ENCODE measurements at regions not wholly inside any gene's neighbourhood (a gene's known extent, or its start where the extent isn't known, plus 50 kb on each side); places are given as distances from the start of the nearest gene placed in this dataset.

GRCh38 chr4:165678936-165679325 is 194.1 kb upstream of the TLL1 start:
- Histone ChIP-seq H3K27me3 (ENCODE audit: control insufficient read depth, insufficient read depth, low read length) (no peaks in the 10 kb centered on the region), H3K4me2 (ENCODE audit: low read length) (no peak overlapping the region), H3K36me3 (ENCODE audit: insufficient read depth, low read length) (no peaks in the 10 kb centered on the region)

DNA sequence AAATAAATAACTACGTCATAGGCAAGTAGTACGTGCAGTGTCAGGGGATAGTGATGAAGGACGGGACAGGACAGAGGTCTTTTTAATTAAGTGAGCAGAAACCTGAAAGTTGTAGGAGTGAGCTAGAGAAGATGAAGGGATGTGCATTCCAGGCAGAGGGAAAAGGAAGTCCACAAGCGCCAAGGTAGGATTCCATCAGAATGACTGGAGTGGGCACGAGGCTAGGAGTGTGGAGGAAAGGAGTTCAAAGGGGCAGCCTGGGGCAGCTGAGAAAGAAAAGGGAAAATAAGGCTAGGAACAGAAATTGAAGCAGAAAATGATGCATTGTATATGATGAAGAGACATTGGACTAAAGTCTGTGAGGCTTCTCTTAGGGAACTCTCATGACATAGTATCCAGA is 192.2 kb upstream of the TLL1 start:
- Histone ChIP-seq H3K4me2 (ENCODE audit: low read length) (no peak overlapping the region), H3K9me3 (replicated peaks; ENCODE audit: low read length) (no peaks in the 10 kb centered on the region), H3K4me1 (ENCODE audit: control insufficient read depth, insufficient read depth, low read length) (peaks cover 33% of the 10 kb centered on the region), H3K9ac (ENCODE audit: low read depth, low read length) (no peak overlapping the region), H3K27me3 (ENCODE audit: control insufficient read depth, insufficient read depth, low read length) (no peaks in the 10 kb centered on the region), H3K4me3 (ENCODE audit: low read length) (no peak overlapping the region), H3K36me3 (ENCODE audit: insufficient read depth, low read length) (no peaks in the 10 kb centered on the region)

More at GRCh38 chr4:165678936-165679325, 194.1 kb upstream of the TLL1 start:
- Histone ChIP-seq H3K9ac (ENCODE audit: low read depth, low read length) (no peak overlapping the region), H3K4me3 (ENCODE audit: low read length) (no peak overlapping the region), H3K4me1 (ENCODE audit: control insufficient read depth, insufficient read depth, low read length) (peaks cover 23% of the 10 kb centered on the region), H3K9me3 (replicated peaks; ENCODE audit: low read length) (no peaks in the 10 kb centered on the region)

DNA sequence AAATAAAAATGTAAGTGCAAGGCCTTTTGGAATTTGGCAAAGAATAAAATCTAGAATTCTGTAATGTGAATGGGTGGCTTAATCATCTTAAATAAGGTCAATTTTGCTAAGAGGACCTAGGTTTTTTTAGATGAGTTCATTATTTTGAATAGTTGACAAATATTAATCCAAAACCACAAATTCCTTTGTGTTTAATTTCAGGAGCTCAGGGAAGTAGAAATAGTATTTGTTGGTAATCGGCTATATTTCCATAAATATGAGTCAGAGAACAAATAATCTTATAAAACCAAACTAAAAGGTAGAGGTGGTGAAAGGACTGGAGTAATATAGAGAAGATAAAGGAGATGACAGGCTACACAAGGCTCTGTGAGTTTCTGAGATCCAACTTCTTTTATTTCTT is 190.4 kb upstream of the TLL1 start:
- H3K9ac ChIP-seq (ENCODE audit: low read depth, low read length): no peak overlapping the region
- H3K4me3 ChIP-seq (ENCODE audit: low read length): no peak overlapping the region
- no peaks in the 10 kb centered on the region for H3K27me3 ChIP-seq (ENCODE audit: control insufficient read depth, insufficient read depth, low read length)
- H3K4me2 ChIP-seq (ENCODE audit: low read length): no peak overlapping the region
- H3K4me1 ChIP-seq (ENCODE audit: control insufficient read depth, insufficient read depth, low read length): peaks cover 39% of the 10 kb centered on the region
- H3K36me3 ChIP-seq (ENCODE audit: insufficient read depth, low read length): no peaks in the 10 kb centered on the region
- no peaks in the 10 kb centered on the region for H3K9me3 ChIP-seq (replicated peaks; ENCODE audit: low read length)

GRCh38 chr4:165684177-165684805 is 188.7 kb upstream of the TLL1 start:
- H3K27me3 ChIP-seq (ENCODE audit: control insufficient read depth, insufficient read depth, low read length): no peaks in the 10 kb centered on the region
- no peaks in the 10 kb centered on the region for H3K36me3 ChIP-seq (ENCODE audit: insufficient read depth, low read length)
- H3K4me3 ChIP-seq (ENCODE audit: low read length): peak overlapping the region; percentile 34
- no peaks in the 10 kb centered on the region for H3K9me3 ChIP-seq (replicated peaks; ENCODE audit: low read length)
- peak overlapping the region; percentile 69 for H3K4me2 ChIP-seq (ENCODE audit: low read length)
- peaks cover 46% of the 10 kb centered on the region for H3K4me1 ChIP-seq (ENCODE audit: control insufficient read depth, insufficient read depth, low read length)
- H3K9ac ChIP-seq (ENCODE audit: low read depth, low read length): no peak overlapping the region

GRCh38 chr4:165686756-165687155 is 186.3 kb upstream of the TLL1 start:
- Histone ChIP-seq H3K4me2 (ENCODE audit: low read length) (no peak overlapping the region), H3K27me3 (ENCODE audit: control insufficient read depth, insufficient read depth, low read length) (no peaks in the 10 kb centered on the region), H3K36me3 (ENCODE audit: insufficient read depth, low read length) (no peaks in the 10 kb centered on the region), H3K4me1 (ENCODE audit: control insufficient read depth, insufficient read depth, low read length) (peaks cover 47% of the 10 kb centered on the region), H3K9me3 (replicated peaks; ENCODE audit: low read length) (no peaks in the 10 kb centered on the region), H3K9ac (ENCODE audit: low read depth, low read length) (no peak overlapping the region), H3K4me3 (ENCODE audit: low read length) (no peak overlapping the region)

DNA sequence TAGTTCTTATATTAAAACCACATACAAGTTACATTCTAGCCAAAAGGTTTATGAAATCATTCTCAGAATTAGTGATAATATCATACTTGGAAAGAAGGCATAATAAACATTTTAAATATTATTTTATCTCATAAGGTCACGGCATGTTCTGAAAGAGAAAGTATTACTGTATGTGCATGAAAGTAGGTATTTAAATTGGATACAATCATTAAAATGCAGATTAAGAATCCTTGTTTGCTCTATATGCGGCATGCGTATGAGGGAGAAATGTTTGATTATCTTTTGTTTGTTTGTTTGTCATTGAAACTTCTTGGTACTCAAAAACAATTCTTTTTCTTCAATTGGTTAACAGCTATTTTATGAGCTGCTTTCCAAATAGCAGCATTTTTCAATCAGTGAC is 183.9 kb upstream of the TLL1 start:
- no peak overlapping the region for H3K4me3 ChIP-seq (ENCODE audit: low read length)

DNA sequence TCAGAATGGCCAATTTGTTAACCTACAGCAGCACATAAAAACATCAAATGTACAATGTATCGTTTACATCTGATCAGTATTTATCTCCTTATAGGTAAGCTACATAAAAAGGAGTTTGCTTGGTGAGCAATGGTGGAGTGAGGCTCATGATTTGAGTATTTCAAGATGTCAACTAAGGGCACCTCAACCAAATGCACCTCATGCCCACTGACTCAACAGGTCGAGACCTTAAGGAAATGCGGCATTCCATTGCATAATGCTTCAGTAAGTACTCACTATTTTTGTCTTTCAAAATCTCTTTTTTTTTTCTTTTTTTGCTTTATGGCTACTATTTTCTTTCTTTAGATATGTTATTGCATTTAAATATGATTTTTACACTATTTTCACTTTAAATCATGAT is 181.0 kb upstream of the TLL1 start:
- H3K9me3 ChIP-seq (replicated peaks; ENCODE audit: low read length): no peaks in the 10 kb centered on the region
- no peak overlapping the region for H3K4me2 ChIP-seq (ENCODE audit: low read length)
- H3K36me3 ChIP-seq (ENCODE audit: insufficient read depth, low read length): no peaks in the 10 kb centered on the region
- H3K9ac ChIP-seq (ENCODE audit: low read depth, low read length): no peak overlapping the region
- peaks cover 26% of the 10 kb centered on the region for H3K4me1 ChIP-seq (ENCODE audit: control insufficient read depth, insufficient read depth, low read length)
- no peaks in the 10 kb centered on the region for H3K27me3 ChIP-seq (ENCODE audit: control insufficient read depth, insufficient read depth, low read length)
- H3K4me3 ChIP-seq (ENCODE audit: low read length): no peak overlapping the region

More for the DNA sequence above, 183.9 kb upstream of the TLL1 start:
- no peaks in the 10 kb centered on the region for H3K9me3 ChIP-seq (replicated peaks; ENCODE audit: low read length)
- peaks cover 35% of the 10 kb centered on the region for H3K4me1 ChIP-seq (ENCODE audit: control insufficient read depth, insufficient read depth, low read length)
- H3K27me3 ChIP-seq (ENCODE audit: control insufficient read depth, insufficient read depth, low read length): no peaks in the 10 kb centered on the region
- no peak overlapping the region for H3K4me2 ChIP-seq (ENCODE audit: low read length)
- H3K36me3 ChIP-seq (ENCODE audit: insufficient read depth, low read length): no peaks in the 10 kb centered on the region
- H3K9ac ChIP-seq (ENCODE audit: low read depth, low read length): no peak overlapping the region

GRCh38 chr4:165698272-165698671 is 174.8 kb upstream of the TLL1 start:
- Histone ChIP-seq H3K9me3 (replicated peaks; ENCODE audit: low read length) (no peaks in the 10 kb centered on the region), H3K9ac (ENCODE audit: low read depth, low read length) (no peak overlapping the region), H3K4me2 (ENCODE audit: low read length) (no peak overlapping the region)

GRCh38 chr4:165699055-165699454 is 174.0 kb upstream of the TLL1 start:
- Histone ChIP-seq H3K36me3 (ENCODE audit: insufficient read depth, low read length) (no peaks in the 10 kb centered on the region), H3K4me1 (ENCODE audit: control insufficient read depth, insufficient read depth, low read length) (no peaks in the 10 kb centered on the region), H3K27me3 (ENCODE audit: control insufficient read depth, insufficient read depth, low read length) (no peaks in the 10 kb centered on the region), H3K9me3 (replicated peaks; ENCODE audit: low read length) (no peaks in the 10 kb centered on the region), H3K4me2 (ENCODE audit: low read length) (no peak overlapping the region), H3K9ac (ENCODE audit: low read depth, low read length) (no peak overlapping the region), H3K4me3 (ENCODE audit: low read length) (no peak overlapping the region)

More at GRCh38 chr4:165698272-165698671, 174.8 kb upstream of the TLL1 start:
- Histone ChIP-seq H3K27me3 (ENCODE audit: control insufficient read depth, insufficient read depth, low read length) (no peaks in the 10 kb centered on the region), H3K4me1 (ENCODE audit: control insufficient read depth, insufficient read depth, low read length) (no peaks in the 10 kb centered on the region), H3K4me3 (ENCODE audit: low read length) (no peak overlapping the region), H3K36me3 (ENCODE audit: insufficient read depth, low read length) (no peaks in the 10 kb centered on the region)

- no peaks in the 10 kb centered on the region for H3K4me1 ChIP-seq (ENCODE audit: control insufficient read depth, insufficient read depth, low read length)
- H3K4me3 ChIP-seq (ENCODE audit: low read length): no peak overlapping the region
- no peak overlapping the region for H3K4me2 ChIP-seq (ENCODE audit: low read length)
- no peaks in the 10 kb centered on the region for H3K36me3 ChIP-seq (ENCODE audit: insufficient read depth, low read length)
- no peak overlapping the region for H3K9ac ChIP-seq (ENCODE audit: low read depth, low read length)
- H3K9me3 ChIP-seq (replicated peaks; ENCODE audit: low read length): no peaks in the 10 kb centered on the region
- no peaks in the 10 kb centered on the region for H3K27me3 ChIP-seq (ENCODE audit: control insufficient read depth, insufficient read depth, low read length)
These were observed 172.2 kb upstream of the TLL1 start for GRCh38 chr4:165700855-165701254.

DNA sequence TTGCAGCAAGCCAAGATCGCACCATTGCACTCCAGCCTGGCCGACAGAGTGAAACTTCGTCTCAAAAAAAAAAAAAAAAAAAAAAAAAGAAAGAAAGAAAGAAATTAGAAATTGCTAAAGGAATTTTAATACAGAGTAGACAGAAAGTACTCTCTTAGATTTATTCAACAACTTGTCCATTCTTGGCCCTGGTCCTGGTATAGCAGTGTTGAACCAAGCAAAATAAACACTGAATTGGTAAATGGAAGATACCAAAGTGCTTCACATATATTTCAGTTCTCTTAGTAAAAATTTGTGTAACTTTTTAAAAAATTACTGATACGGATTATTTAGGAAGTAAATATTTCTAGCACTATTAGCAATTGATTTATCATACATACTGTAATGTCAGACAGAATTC is 165.9 kb upstream of the TLL1 start:
- Histone ChIP-seq H3K4me2 (ENCODE audit: low read length) (no peak overlapping the region), H3K9me3 (replicated peaks; ENCODE audit: low read length) (no peaks in the 10 kb centered on the region), H3K27me3 (ENCODE audit: control insufficient read depth, insufficient read depth, low read length) (no peaks in the 10 kb centered on the region), H3K36me3 (ENCODE audit: insufficient read depth, low read length) (no peaks in the 10 kb centered on the region), H3K4me1 (ENCODE audit: control insufficient read depth, insufficient read depth, low read length) (peaks cover 6% of the 10 kb centered on the region), H3K9ac (ENCODE audit: low read depth, low read length) (no peak overlapping the region), H3K4me3 (ENCODE audit: low read length) (no peak overlapping the region)

GRCh38 chr4:165709516-165709915 is 163.5 kb upstream of the TLL1 start:
- Histone ChIP-seq H3K27me3 (ENCODE audit: control insufficient read depth, insufficient read depth, low read length) (no peaks in the 10 kb centered on the region), H3K36me3 (ENCODE audit: insufficient read depth, low read length) (no peaks in the 10 kb centered on the region), H3K4me2 (ENCODE audit: low read length) (no peak overlapping the region), H3K4me3 (ENCODE audit: low read length) (no peak overlapping the region), H3K9ac (ENCODE audit: low read depth, low read length) (no peak overlapping the region), H3K9me3 (replicated peaks; ENCODE audit: low read length) (no peaks in the 10 kb centered on the region), H3K4me1 (ENCODE audit: control insufficient read depth, insufficient read depth, low read length) (peaks cover 6% of the 10 kb centered on the region)
